CD14-positive monocyte (primary cell): ENCODE measurements at regions not wholly inside any gene's neighbourhood (a gene's known extent, or its start where the extent isn't known, plus 50 kb on each side); places are given as distances from the start of the nearest gene placed in this dataset.

Experiments used
- DNase-seq, 3 donors: peaks; one replicate each; pipeline ENCODE4 v3.0.0-alpha.2; 2011 to 2022
- H2AFZ ChIP-seq: 2 replicates; pipeline ENCODE4 v1.6.0; 2012; ENCODE audit warnings: mild to moderate bottlenecking, low read depth, low read length, inconsistent platforms; ENCODE audit not compliant: insufficient read depth, poor library complexity, severe bottlenecking
- H3K27ac ChIP-seq, 2 donors: 1 replicate in 1 of 2; 2 replicates in 1 of 2; pipeline ENCODE4 v1.5.1; 2012 to 2013; ENCODE audit warnings: low read length in 2 of 2, control low read depth in 1 of 2, inconsistent platforms in 1 of 2, low read depth in 1 of 2, mild to moderate bottlenecking in 1 of 2
- H3K27me3 ChIP-seq, 2 donors: one replicate each; pipeline versions ENCODE4 v1.6.0 to v1.6.1; 2011 to 2013; ENCODE audit warnings: low read length in 2 of 2; ENCODE audit not compliant: control insufficient read depth in 2 of 2, insufficient read depth in 2 of 2
- H3K36me3 ChIP-seq, 2 donors: replicated peaks in 1 of 2; 1 replicate in 1 of 2; 2 replicates in 1 of 2; pipeline versions ENCODE4 v1.5.1 to v1.6.1; 2012 to 2013; ENCODE audit warnings: low read length in 2 of 2, control low read depth in 1 of 2, inconsistent platforms in 1 of 2, mild to moderate bottlenecking in 1 of 2; ENCODE audit not compliant: insufficient read depth in 2 of 2, control insufficient read depth in 1 of 2
- H3K4me1 ChIP-seq, 2 donors: 1 replicate in 1 of 2; 2 replicates in 1 of 2; pipeline versions ENCODE4 v1.5.1 to v1.6.1; 2012 to 2013; ENCODE audit warnings: low read length in 2 of 2, control low read depth in 1 of 2, inconsistent platforms in 1 of 2, mild to moderate bottlenecking in 1 of 2, moderate library complexity in 1 of 2; ENCODE audit not compliant: insufficient read depth in 2 of 2, control insufficient read depth in 1 of 2
- H3K4me2 ChIP-seq: replicated peaks from 2 replicates; pipeline ENCODE3; 2012; ENCODE audit warnings: low read length, moderate library complexity, mild to moderate bottlenecking; ENCODE audit not compliant: poor library complexity, severe bottlenecking; ENCODE audit errors: extremely low read depth
- H3K4me3 ChIP-seq, 3 experiments: fragments of 200-600 bp in 1 of 3; sonication (generic) in 1 of 3; replicated peaks in 1 of 3; 1 replicate in 2 of 3; 2 replicates in 1 of 3; pipeline ENCODE4 v1.5.1; 2011 to 2013; ENCODE audit warnings: low read length in 3 of 3, mild to moderate bottlenecking in 3 of 3, control low read depth in 2 of 3, low read depth in 2 of 3, inconsistent platforms in 1 of 3, moderate library complexity in 1 of 3
- H3K79me2 ChIP-seq: 2 replicates; pipeline ENCODE4 v1.6.0; 2012; ENCODE audit warnings: mild to moderate bottlenecking, control low read depth, inconsistent platforms, low read length, moderate library complexity; ENCODE audit not compliant: insufficient read depth
- H3K9ac ChIP-seq: 2 replicates; pipeline ENCODE4 v1.6.0; 2017; ENCODE audit warnings: low read length, mild to moderate bottlenecking; ENCODE audit not compliant: insufficient read depth, poor library complexity, severe bottlenecking
- H3K9me3 ChIP-seq, 2 donors: replicated peaks in 1 of 2; 1 replicate in 1 of 2; 2 replicates in 1 of 2; pipeline versions ENCODE4 v1.5.1 to v1.6.1; 2012 to 2013; ENCODE audit warnings: low read length in 2 of 2, control low read depth in 1 of 2; ENCODE audit not compliant: control insufficient read depth in 1 of 2, insufficient read depth in 1 of 2
- H4K20me1 ChIP-seq: 2 replicates; pipeline ENCODE4 v1.6.0; 2012; ENCODE audit warnings: mild to moderate bottlenecking, low read length, control low read depth, moderate library complexity; ENCODE audit not compliant: insufficient read depth
- H3K27ac Mint-ChIP-seq, 7 donors: one replicate each; pipeline ENCODE4 v1.8.0; 2020; ENCODE audit warnings: mild to moderate bottlenecking in 7 of 7, mixed read lengths in 7 of 7, moderate library complexity in 6 of 7, inconsistent platforms in 2 of 7
- H3K27me3 Mint-ChIP-seq, 3 donors: one replicate each; pipeline ENCODE4 v1.8.0; 2021 to 2022; ENCODE audit warnings: low read depth in 3 of 3, mild to moderate bottlenecking in 3 of 3, mixed read lengths in 3 of 3, moderate library complexity in 3 of 3, inconsistent platforms in 1 of 3
- H3K36me3 Mint-ChIP-seq, 2 donors: one replicate each; pipeline ENCODE4 v1.8.0; 2020; ENCODE audit warnings: mixed read lengths in 2 of 2, inconsistent platforms in 1 of 2, mild to moderate bottlenecking in 1 of 2
- H3K4me1 Mint-ChIP-seq: one replicate; pipeline ENCODE4 v1.8.0; 2020; ENCODE audit warnings: mild to moderate bottlenecking, mixed read lengths
- H3K4me3 Mint-ChIP-seq, 2 donors: one replicate each; pipeline ENCODE4 v1.8.0; 2020; ENCODE audit warnings: mild to moderate bottlenecking in 2 of 2, mixed read lengths in 2 of 2, moderate library complexity in 1 of 2
- H3K9me3 Mint-ChIP-seq, 7 donors: one replicate each; pipeline ENCODE4 v1.8.0; 2020 to 2022; ENCODE audit warnings: mixed read lengths in 7 of 7, mild to moderate bottlenecking in 6 of 7, moderate library complexity in 6 of 7, inconsistent platforms in 2 of 7
- CTCF ChIP-seq: fragments of 200-600 bp; IDR thresholded peaks from one replicate; pipeline ENCODE4 v1.8.0; 2022; ENCODE audit warnings: antibody characterized with exemption, mild to moderate bottlenecking
- WGBS: methylation state at CpG from one replicate; pipeline ENCODE4 v1.1.5; 2013; ENCODE audit warnings: missing lambda C conversion rate; ENCODE audit not compliant: insufficient coverage; 5-methylcytosine and 5-hydroxymethylcytosine counted together
- intact Hi-C, 2 donors: fragments of 100-400 bp; cut with micrococcal nuclease; formaldehyde crosslinking; loops; one replicate each; pipeline versions ENCODE4 v1.15.0 to v1.15.1; 2023

- Histone ChIP-seq H3K4me1 (no peaks in the 10 kb centered on the region), H3K27me3 (no peaks in the 10 kb centered on the region), H3K27ac (no peak overlapping the region), H4K20me1 (no peaks in the 10 kb centered on the region), H3K79me2 (no peaks in the 10 kb centered on the region), H3K36me3 (no peaks in the 10 kb centered on the region), H2AFZ (no peak overlapping the region), H3K9me3 (no peaks in the 10 kb centered on the region), H3K9ac (no peak overlapping the region), H3K4me2 (no peak overlapping the region), H3K4me3 (no peak overlapping the region)
- no peaks in the 10 kb centered on the region for H3K4me1 Mint-ChIP-seq
- intact Hi-C loops: no loop called here
- no peak for DNase-seq
- H3K9me3 Mint-ChIP-seq: peaks cover 0 to 4% (median 3%) of the 10 kb centered on the region in 7 donors
- TF ChIP-seq CTCF: no peak
- H3K27ac Mint-ChIP-seq: no peak overlapping the region
- no peaks in the 10 kb centered on the region for H3K36me3 Mint-ChIP-seq
- H3K4me3 Mint-ChIP-seq: no peak overlapping the region
- 80% methylated on average over 1 of the region's 5 CpGs for WGBS
- H3K27me3 Mint-ChIP-seq: no peaks in the 10 kb centered on the region
Measured at GRCh38 chr11:81071606-81072005, 1630.8 kb upstream of the TENM4 start.

- 12% methylated on average over 4 of the region's 4 CpGs for WGBS
- no peak for DNase-seq
- intact Hi-C loops: no loop called here
Measured at GRCh38 chr11:81070948-81071347, 1630.1 kb upstream of the TENM4 start.

More at GRCh38 chr11:81070948-81071347, 1630.1 kb upstream of the TENM4 start:
- Mint-ChIP-seq H3K36me3 (no peaks in the 10 kb centered on the region), H3K9me3 (peaks cover 0 to 4% (median 2%) of the 10 kb centered on the region in 7 donors), H3K27ac (no peak overlapping the region), H3K4me1 (no peaks in the 10 kb centered on the region), H3K4me3 (no peak overlapping the region), H3K27me3 (no peaks in the 10 kb centered on the region)
- no peaks in the 10 kb centered on the region for H3K27me3 ChIP-seq
- no peaks in the 10 kb centered on the region for H3K36me3 ChIP-seq
- no peak overlapping the region for H3K4me2 ChIP-seq
- H2AFZ ChIP-seq: no peak overlapping the region
- no peak overlapping the region for H3K4me3 ChIP-seq
- no peaks in the 10 kb centered on the region for H3K79me2 ChIP-seq
- H3K4me1 ChIP-seq: no peaks in the 10 kb centered on the region
- H3K27ac ChIP-seq: no peak overlapping the region
- H4K20me1 ChIP-seq: no peaks in the 10 kb centered on the region
- no peak for TF ChIP-seq CTCF
- H3K9ac ChIP-seq: no peak overlapping the region
- no peaks in the 10 kb centered on the region for H3K9me3 ChIP-seq
